IMR-90 (cell line): ENCODE measurements at regions not wholly inside any gene's neighbourhood (a gene's known extent, or its start where the extent isn't known, plus 50 kb on each side); places are given as distances from the start of the nearest gene placed in this dataset.

Experiments used
- ATAC-seq: fragments of 200-7000 bp; cut with Tn5 transposase; 2 replicates; pipeline ENCODE4 v1.9.1; 2020; ENCODE audit warnings: low read depth, mild to moderate bottlenecking, moderate library complexity
- BruUV-seq: library from RNA; stranded (reverse); fragments of 400-500 nt; replicated peaks from 2 replicates; lab custom pipeline; 2021; lab: Mats Ljungman, UMichigan
- CTCF ChIA-PET: fragments of 300-600 bp; formaldehyde crosslinking; extraction: SDS; loops from one replicate; lab custom pipeline; 2021; ENCODE audit warnings: antibody characterized with exemption; lab: Yijun Ruan, JAX
- POLR2A ChIA-PET: fragments of 300-600 bp; sonication (Branson Sonifier 250); formaldehyde crosslinking; loops from one replicate; lab custom pipeline; 2022; ENCODE audit warnings: antibody characterized with exemption; ENCODE audit not compliant: unreplicated experiment; lab: Charles Lee
- DNase-seq: peaks from one replicate; pipeline ENCODE4 v3.0.0; 2013
- H2AFZ ChIP-seq: replicated peaks from 2 replicates; pipeline ENCODE3; 2013; ENCODE audit warnings: low read length, mild to moderate bottlenecking; ENCODE audit not compliant: poor library complexity
- H2AK5ac ChIP-seq: 2 replicates; pipeline ENCODE4 v1.6.1; 2013; ENCODE audit warnings: low read depth, low read length, inconsistent platforms
- H2AK9ac ChIP-seq: replicated peaks from 2 replicates; pipeline ENCODE3; 2013; ENCODE audit warnings: mild to moderate bottlenecking, low read depth, low read length, moderate library complexity; ENCODE audit not compliant: poor library complexity
- H2BK120ac ChIP-seq: 2 replicates; pipeline ENCODE4 v1.6.1; 2013; ENCODE audit warnings: low read depth, low read length, inconsistent platforms
- H2BK15ac ChIP-seq: 3 replicates; pipeline ENCODE4 v1.6.1; 2013; ENCODE audit warnings: low read depth, low read length, inconsistent platforms
- H2BK20ac ChIP-seq: 2 replicates; pipeline ENCODE4 v1.6.1; 2013; ENCODE audit warnings: low read depth, mild to moderate bottlenecking, inconsistent platforms, low read length, moderate library complexity
- H2BK5ac ChIP-seq: 2 replicates; pipeline ENCODE4 v1.6.1; 2013; ENCODE audit warnings: mild to moderate bottlenecking, low read depth, low read length, inconsistent platforms; ENCODE audit not compliant: poor library complexity, severe bottlenecking
- H3K14ac ChIP-seq: replicated peaks from 2 replicates; pipeline ENCODE4 v1.6.1; 2013; ENCODE audit warnings: low read depth, low read length, inconsistent platforms
- H3K18ac ChIP-seq: 2 replicates; pipeline ENCODE4 v1.6.1; 2013; ENCODE audit warnings: low read depth, low read length, control low read depth
- H3K23ac ChIP-seq: 2 replicates; pipeline ENCODE4 v1.6.1; 2013; ENCODE audit warnings: low read depth, low read length, inconsistent platforms
- H3K27ac ChIP-seq: 2 replicates; pipeline ENCODE4 v1.5.1; 2013; ENCODE audit warnings: mild to moderate bottlenecking, control low read depth, low read length; ENCODE audit not compliant: insufficient read depth
- H3K27me3 ChIP-seq: 2 replicates; pipeline ENCODE4 v1.6.1; 2013; ENCODE audit warnings: low read length; ENCODE audit not compliant: control insufficient read depth, insufficient read depth
- H3K36me3 ChIP-seq: 2 replicates; pipeline ENCODE4 v1.6.1; 2013; ENCODE audit warnings: low read length, mixed read lengths; ENCODE audit not compliant: control insufficient read depth, insufficient read depth
- H3K4ac ChIP-seq: 2 replicates; pipeline ENCODE4 v1.6.1; 2013; ENCODE audit warnings: low read depth, low read length, inconsistent platforms
- H3K4me1 ChIP-seq: 2 replicates; pipeline ENCODE4 v1.6.1; 2013; ENCODE audit warnings: low read length, mixed read lengths; ENCODE audit not compliant: control insufficient read depth, insufficient read depth
- H3K4me2 ChIP-seq: 2 replicates; pipeline ENCODE4 v1.6.1; 2013; ENCODE audit warnings: low read depth, mild to moderate bottlenecking, control low read depth, low read length, moderate library complexity
- H3K4me3 ChIP-seq: 2 replicates; pipeline ENCODE4 v1.5.1; 2013; ENCODE audit warnings: low read depth, mild to moderate bottlenecking, control low read depth, low read length, moderate library complexity; ENCODE audit not compliant: insufficient read depth
- H3K56ac ChIP-seq: 2 replicates; pipeline ENCODE4 v1.6.1; 2013; ENCODE audit warnings: low read length, inconsistent platforms; ENCODE audit not compliant: insufficient read depth; ENCODE audit errors: extremely low read depth
- H3K79me1 ChIP-seq, 2 experiments: 2 replicates each; pipeline ENCODE4 v1.6.1; 2013; ENCODE audit warnings: low read length in 2 of 2, inconsistent platforms in 1 of 2, low read depth in 1 of 2
- H3K9ac ChIP-seq: 2 replicates; pipeline ENCODE4 v1.6.1; 2013; ENCODE audit warnings: low read depth, low read length, control low read depth
- H3K9me1 ChIP-seq: 2 replicates; pipeline ENCODE4 v1.6.1; 2013; ENCODE audit warnings: low read length, inconsistent platforms; ENCODE audit not compliant: insufficient read depth
- H3K9me3 ChIP-seq: 2 replicates; pipeline ENCODE4 v1.6.1; 2013; ENCODE audit warnings: low read length; ENCODE audit not compliant: control insufficient read depth, insufficient read depth
- H4K20me1 ChIP-seq: 2 replicates; pipeline ENCODE4 v1.6.1; 2013; ENCODE audit warnings: low read length, inconsistent platforms; ENCODE audit not compliant: insufficient read depth
- H4K5ac ChIP-seq: 2 replicates; pipeline ENCODE4 v1.6.1; 2013; ENCODE audit warnings: mild to moderate bottlenecking, low read depth, low read length, control low read depth
- H4K8ac ChIP-seq, 2 experiments: 2 replicates each; pipeline ENCODE4 v1.6.1; 2013; ENCODE audit warnings: low read depth in 2 of 2, low read length in 2 of 2, control low read depth in 1 of 2, inconsistent platforms in 1 of 2
- H4K91ac ChIP-seq: 2 replicates; pipeline ENCODE4 v1.6.1; 2013; ENCODE audit warnings: low read depth, low read length, inconsistent platforms; ENCODE audit not compliant: insufficient read depth
- BHLHE40 ChIP-seq: fragments of 150-350 bp; IDR thresholded peaks from 2 replicates; pipeline ENCODE4 v1.6.1; 2016; ENCODE audit warnings: mild to moderate bottlenecking, low read depth, low read length
- CEBPB ChIP-seq: IDR thresholded peaks from 2 replicates; pipeline ENCODE4 v1.6.1; 2012; ENCODE audit warnings: low read depth, low read length, improper control_type of control experiment
- CHD1 ChIP-seq: IDR thresholded peaks from 2 replicates; pipeline ENCODE4 v1.6.1; 2012; ENCODE audit warnings: low read depth, low read length, improper control_type of control experiment
- CTCF ChIP-seq: conservative IDR thresholded peaks from 2 replicates; pipeline ENCODE4 v1.5.1; 2012; ENCODE audit warnings: mild to moderate bottlenecking, low read depth, low read length, improper control_type of control experiment
- ELK1 ChIP-seq: fragments of 150-350 bp; IDR thresholded peaks from 2 replicates; pipeline ENCODE4 v1.6.1; 2016; ENCODE audit warnings: low read depth, mild to moderate bottlenecking, low read length, moderate library complexity, borderline replicate concordance
- FOS ChIP-seq: fragments of 150-350 bp; IDR thresholded peaks from 2 replicates; pipeline ENCODE4 v1.6.1; 2016; ENCODE audit warnings: low read depth, low read length
- MAFK ChIP-seq: IDR thresholded peaks from 2 replicates; pipeline ENCODE4 v1.6.1; 2012; ENCODE audit warnings: low read depth, low read length, improper control_type of control experiment
- MAZ ChIP-seq: IDR thresholded peaks from 2 replicates; pipeline ENCODE4 v1.6.1; 2012; ENCODE audit warnings: low read depth, mild to moderate bottlenecking, low read length, improper control_type of control experiment, moderate library complexity, borderline replicate concordance
- MXI1 ChIP-seq: IDR thresholded peaks from 2 replicates; pipeline ENCODE4 v1.6.1; 2012; ENCODE audit warnings: low read depth, mild to moderate bottlenecking, low read length, moderate library complexity, borderline replicate concordance
- NFE2L2 ChIP-seq: fragments of 150-350 bp; IDR thresholded peaks from 2 replicates; pipeline ENCODE4 v1.6.1; 2016; ENCODE audit warnings: low read depth, mild to moderate bottlenecking, low read length
- POLR2A ChIP-seq: IDR thresholded peaks from 2 replicates; pipeline ENCODE4 v1.6.1; 2012; ENCODE audit warnings: mild to moderate bottlenecking, low read depth, low read length
- RAD21 ChIP-seq: IDR thresholded peaks from 2 replicates; pipeline ENCODE4 v1.6.1; 2012; ENCODE audit warnings: low read length, improper control_type of control experiment
- RCOR1 ChIP-seq: IDR thresholded peaks from 2 replicates; pipeline ENCODE4 v1.6.1; 2012; ENCODE audit warnings: mild to moderate bottlenecking, low read length, improper control_type of control experiment; ENCODE audit not compliant: insufficient replicate concordance
- RFX5 ChIP-seq: IDR thresholded peaks from 2 replicates; pipeline ENCODE4 v1.8.0; 2012; ENCODE audit warnings: low read depth, mild to moderate bottlenecking, low read length, moderate library complexity
- SMC3 ChIP-seq: fragments of 150-350 bp; IDR thresholded peaks from 2 replicates; pipeline ENCODE4 v1.6.1; 2016; ENCODE audit warnings: low read depth, mild to moderate bottlenecking, antibody characterized with exemption, low read length, moderate library complexity
- USF2 ChIP-seq: fragments of 150-350 bp; IDR thresholded peaks from 2 replicates; pipeline ENCODE4 v1.6.1; 2017; ENCODE audit warnings: mild to moderate bottlenecking, antibody characterized with exemption, low read length, low read depth
- WGBS, 2 experiments: methylation state at CpG; one replicate each; pipeline versions ENCODE4 v1.1.5 to v1.1.7; 2013; ENCODE audit warnings: missing lambda C conversion rate in 2 of 2; ENCODE audit not compliant: insufficient read length in 1 of 2; ENCODE audit errors: extremely low coverage in 2 of 2; 5-methylcytosine and 5-hydroxymethylcytosine counted together
- dilution Hi-C: fragments of 300-500 bp; cut with HindIII; formaldehyde crosslinking; loops from one replicate; pipeline ENCODE4 v1.14.3; 2018; ENCODE audit warnings: low sequenced_read_pairs; ENCODE audit not compliant: unreplicated experiment
- in situ Hi-C: fragments of 300-500 bp; cut with MboI; formaldehyde crosslinking; loops from 3 replicates; pipeline ENCODE4 v1.14.3; 2019; ENCODE audit warnings: low sequenced_read_pairs, inconsistent platforms, mixed read lengths
- intact Hi-C: fragments of 100-400 bp; cut with micrococcal nuclease; formaldehyde crosslinking; loops from 2 replicates; pipeline ENCODE4 v1.10.0; 2022

- WGBS, 2 experiments, result no CpG with 5 or more reads among the region's 1 CpG
These were observed 393.7 kb downstream of the STK39 start for GRCh38 chr2:167853717-167854116.

More at GRCh38 chr2:167853717-167854116, 393.7 kb downstream of the STK39 start:
- no peak overlapping the region for H3K4me3 ChIP-seq
- no peak overlapping the region for H3K23ac ChIP-seq
- ChIA-PET CTCF (no interaction called here), POLR2A (no interaction called here)
- no peaks in the 10 kb centered on the region for H3K27me3 ChIP-seq
- no peak overlapping the region for H2AFZ ChIP-seq
- TF ChIP-seq MAFK (no peak), CTCF (no peak), SMC3 (no peak), USF2 (no peak), MXI1 (no peak), BHLHE40 (no peak), POLR2A (no peak), RFX5 (no peak), MAZ (no peak), NFE2L2 (no peak), RCOR1 (no peak), ELK1 (no peak), RAD21 (no peak), CHD1 (no peak), CEBPB (no peak), FOS (no peak)
- no peak overlapping the region for H2BK20ac ChIP-seq
- H3K36me3 ChIP-seq, result no peaks in the 10 kb centered on the region
- no peak overlapping the region for H4K91ac ChIP-seq
- ATAC-seq (no peak), DNase-seq (no peak)
- H3K14ac ChIP-seq, result no peak overlapping the region
- no peak overlapping the region for H3K4ac ChIP-seq
- H3K4me1 ChIP-seq, result no peaks in the 10 kb centered on the region
- no peak overlapping the region for H3K18ac ChIP-seq
- H2AK9ac ChIP-seq, result no peak overlapping the region
- no peaks in the 10 kb centered on the region for H3K79me1 ChIP-seq
- H2BK5ac ChIP-seq, result no peak overlapping the region
- H2AK5ac ChIP-seq, result no peak overlapping the region
- H2BK15ac ChIP-seq, result no peak overlapping the region
- H3K56ac ChIP-seq, result no peak overlapping the region
- in situ Hi-C loops, result no loop called here
- no peaks in the 10 kb centered on the region for H3K9me1 ChIP-seq
- dilution Hi-C loops, result no loop called here
- BruUV-seq, result no TSS peak
- H2BK120ac ChIP-seq, result no peak overlapping the region
- H4K20me1 ChIP-seq, result no peaks in the 10 kb centered on the region
- H4K5ac ChIP-seq, result no peak overlapping the region
- no peak overlapping the region for H4K8ac ChIP-seq
- H3K9ac ChIP-seq, result no peak overlapping the region
- H3K4me2 ChIP-seq, result no peak overlapping the region
- intact Hi-C loops, result loop anchor here (1.0 kb wide), 1 partner anchor 42 kb away; no protein-coding TSS in a partner anchor
- H3K9me3 ChIP-seq, result no peaks in the 10 kb centered on the region
- no peak overlapping the region for H3K27ac ChIP-seq
